ENCODE measurements at regions not wholly inside any gene's neighbourhood (a gene's known extent, or its start where the extent isn't known, plus 50 kb on each side); places are given as distances from the start of the nearest gene placed in this dataset.

- no peak overlapping the region for H3K4me3 ChIP-seq
- no peaks in the 10 kb centered on the region for H3K9me3 ChIP-seq
- intact Hi-C loops (cut with DNase I), result no loop called here
- ATAC-seq (no peak), DNase-seq (no peak)
- H3K27ac ChIP-seq, result no peak overlapping the region
- H3K4me1 ChIP-seq, result no peaks in the 10 kb centered on the region
- no peaks in the 10 kb centered on the region for H3K27me3 ChIP-seq
- no peaks in the 10 kb centered on the region for H3K36me3 ChIP-seq
- TF ChIP-seq, protein P1, sequence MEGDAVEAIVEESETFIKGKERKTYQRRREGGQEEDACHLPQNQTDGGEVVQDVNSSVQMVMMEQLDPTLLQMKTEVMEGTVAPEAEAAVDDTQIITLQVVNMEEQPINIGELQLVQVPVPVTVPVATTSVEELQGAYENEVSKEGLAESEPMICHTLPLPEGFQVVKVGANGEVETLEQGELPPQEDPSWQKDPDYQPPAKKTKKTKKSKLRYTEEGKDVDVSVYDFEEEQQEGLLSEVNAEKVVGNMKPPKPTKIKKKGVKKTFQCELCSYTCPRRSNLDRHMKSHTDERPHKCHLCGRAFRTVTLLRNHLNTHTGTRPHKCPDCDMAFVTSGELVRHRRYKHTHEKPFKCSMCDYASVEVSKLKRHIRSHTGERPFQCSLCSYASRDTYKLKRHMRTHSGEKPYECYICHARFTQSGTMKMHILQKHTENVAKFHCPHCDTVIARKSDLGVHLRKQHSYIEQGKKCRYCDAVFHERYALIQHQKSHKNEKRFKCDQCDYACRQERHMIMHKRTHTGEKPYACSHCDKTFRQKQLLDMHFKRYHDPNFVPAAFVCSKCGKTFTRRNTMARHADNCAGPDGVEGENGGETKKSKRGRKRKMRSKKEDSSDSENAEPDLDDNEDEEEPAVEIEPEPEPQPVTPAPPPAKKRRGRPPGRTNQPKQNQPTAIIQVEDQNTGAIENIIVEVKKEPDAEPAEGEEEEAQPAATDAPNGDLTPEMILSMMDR (IDR thresholded peaks at IDR 0.05), result no peak
- TF ChIP-seq POLR2A (IDR thresholded peaks at IDR 0.05), result no peak
Observed at GRCh38 chr2:187710791-187711521, 156.7 kb upstream of the TFPI start.

DNA sequence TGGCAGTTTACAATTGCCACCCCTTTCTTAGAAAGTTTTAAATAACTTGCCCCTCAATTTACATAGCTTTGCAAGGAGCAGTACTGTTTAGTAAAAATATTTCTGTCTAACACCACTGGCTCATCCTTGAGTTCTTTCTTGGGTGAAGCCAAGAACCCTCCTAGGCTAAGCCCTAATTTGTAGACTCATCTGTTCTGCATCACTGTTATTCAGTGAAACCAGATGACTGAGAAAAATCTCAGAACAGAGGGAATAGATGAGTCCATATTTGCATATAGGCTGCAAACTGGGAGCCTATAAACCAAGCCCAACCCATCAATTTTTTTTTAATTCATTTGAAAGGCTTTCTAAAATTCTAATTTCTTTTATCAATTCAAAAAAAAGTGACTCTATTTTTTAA lies 161.4 kb upstream of the TFPI start:
- intact Hi-C loops (cut with DNase I), result no loop called here
- TF ChIP-seq, protein P1 (IDR thresholded peaks at IDR 0.05), result no peak
- no peak for TF ChIP-seq POLR2A (IDR thresholded peaks at IDR 0.05)
- DNase-seq (no peak), ATAC-seq (no peak)
- Histone ChIP-seq H3K36me3 (no peaks in the 10 kb centered on the region), H3K4me1 (no peaks in the 10 kb centered on the region), H3K27me3 (no peaks in the 10 kb centered on the region), H3K4me3 (no peak overlapping the region), H3K9me3 (peaks cover 0 to 3% (median 0%) of the 10 kb centered on the region in 12 donors), H3K27ac (no peak overlapping the region)

DNA sequence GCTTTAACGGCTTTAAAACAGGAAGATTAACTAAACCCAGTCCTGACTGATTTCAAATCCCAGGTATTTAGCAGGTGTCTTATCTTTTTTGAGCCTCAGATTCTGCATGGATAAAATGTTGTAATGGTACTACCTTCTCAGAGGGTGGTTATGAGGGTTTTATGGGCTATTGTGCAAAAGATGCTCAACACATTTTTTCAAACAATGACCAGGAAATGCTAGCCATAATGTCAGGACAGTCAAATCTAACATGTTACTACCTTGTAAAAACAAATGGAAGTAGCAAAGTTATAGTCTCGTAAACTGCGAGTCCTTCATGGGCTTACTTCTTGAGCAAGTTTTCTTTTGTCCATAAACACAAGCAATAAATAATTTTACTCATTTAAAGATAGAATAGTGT lies 162.1 kb upstream of the TFPI start:
- DNase-seq, result no peak
- WGBS, 4 donors, result 86 to 97% (median 92%) methylated on average over 3 of the region's 3 CpGs

GRCh38 chr2:187718092-187718491 lies 163.9 kb upstream of the TFPI start:
- TF ChIP-seq POLR2A (IDR thresholded peaks at IDR 0.05), result no peak
- TF ChIP-seq, protein P1 (IDR thresholded peaks at IDR 0.05), result no peak

More for the DNA sequence above, 162.1 kb upstream of the TFPI start:
- ATAC-seq, result no peak
- TF ChIP-seq, protein P1 (IDR thresholded peaks at IDR 0.05), result no peak
- no peak for TF ChIP-seq POLR2A (IDR thresholded peaks at IDR 0.05)
- Histone ChIP-seq H3K4me1 (no peaks in the 10 kb centered on the region), H3K36me3 (no peaks in the 10 kb centered on the region), H3K27ac (no peak overlapping the region), H3K27me3 (no peaks in the 10 kb centered on the region), H3K4me3 (no peak overlapping the region), H3K9me3 (peaks cover 0 to 5% (median 0%) of the 10 kb centered on the region in 12 donors)
- intact Hi-C loops (cut with DNase I), result no loop called here

More at GRCh38 chr2:187718092-187718491, 163.9 kb upstream of the TFPI start:
- DNase-seq (no peak), ATAC-seq (no peak)
- intact Hi-C loops (cut with DNase I), result no loop called here
- H3K4me3 ChIP-seq, result no peak overlapping the region
- peaks cover 0 to 9% (median 0%) of the 10 kb centered on the region in 12 donors for H3K9me3 ChIP-seq
- H3K27me3 ChIP-seq, result no peaks in the 10 kb centered on the region
- WGBS, 4 donors, result 51 to 68% (median 58%) methylated on average over 1 of the region's 1 CpG
- no peaks in the 10 kb centered on the region for H3K4me1 ChIP-seq
- no peaks in the 10 kb centered on the region for H3K36me3 ChIP-seq
- no peak overlapping the region for H3K27ac ChIP-seq

Measured in heart left ventricle (tissue), 16 donors.